ENCODE measurements at regions not wholly inside any gene's neighbourhood (a gene's known extent, or its start where the extent isn't known, plus 50 kb on each side); places are given as distances from the start of the nearest gene placed in this dataset.

DNA sequence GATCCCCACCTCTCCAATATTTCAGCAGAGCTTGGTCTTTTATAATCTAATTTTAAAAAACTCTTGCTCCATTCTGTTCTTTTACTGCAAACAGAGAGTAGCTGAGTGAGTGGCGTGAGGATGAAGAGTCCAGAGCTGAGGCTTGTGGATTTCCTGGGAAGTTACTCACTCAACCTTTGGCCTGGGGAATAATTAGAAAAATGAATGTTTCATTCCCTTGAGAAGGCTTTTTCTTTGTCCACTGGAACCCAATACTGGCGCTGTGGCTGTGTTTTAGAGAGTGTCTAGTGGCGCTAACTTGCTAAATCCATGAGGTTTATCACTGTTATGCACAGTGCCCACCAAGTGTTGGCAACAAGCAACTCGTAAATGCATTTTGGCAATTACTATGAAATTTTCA is 251.5 kb downstream of the HIVEP2 start:
- 87% methylated on average over 4 of the region's 4 CpGs for WGBS
- Histone ChIP-seq H3K4me3 (no peak overlapping the region), H3K36me3 (no peaks in the 10 kb centered on the region), H3K27ac (no peak overlapping the region), H3K9me3 (no peaks in the 10 kb centered on the region), H3K27me3 (replicated peaks; ENCODE audit: insufficient read depth) (no peaks in the 10 kb centered on the region), H3K4me1 (replicated peaks) (no peaks in the 10 kb centered on the region)
- TF ChIP-seq, protein P1, sequence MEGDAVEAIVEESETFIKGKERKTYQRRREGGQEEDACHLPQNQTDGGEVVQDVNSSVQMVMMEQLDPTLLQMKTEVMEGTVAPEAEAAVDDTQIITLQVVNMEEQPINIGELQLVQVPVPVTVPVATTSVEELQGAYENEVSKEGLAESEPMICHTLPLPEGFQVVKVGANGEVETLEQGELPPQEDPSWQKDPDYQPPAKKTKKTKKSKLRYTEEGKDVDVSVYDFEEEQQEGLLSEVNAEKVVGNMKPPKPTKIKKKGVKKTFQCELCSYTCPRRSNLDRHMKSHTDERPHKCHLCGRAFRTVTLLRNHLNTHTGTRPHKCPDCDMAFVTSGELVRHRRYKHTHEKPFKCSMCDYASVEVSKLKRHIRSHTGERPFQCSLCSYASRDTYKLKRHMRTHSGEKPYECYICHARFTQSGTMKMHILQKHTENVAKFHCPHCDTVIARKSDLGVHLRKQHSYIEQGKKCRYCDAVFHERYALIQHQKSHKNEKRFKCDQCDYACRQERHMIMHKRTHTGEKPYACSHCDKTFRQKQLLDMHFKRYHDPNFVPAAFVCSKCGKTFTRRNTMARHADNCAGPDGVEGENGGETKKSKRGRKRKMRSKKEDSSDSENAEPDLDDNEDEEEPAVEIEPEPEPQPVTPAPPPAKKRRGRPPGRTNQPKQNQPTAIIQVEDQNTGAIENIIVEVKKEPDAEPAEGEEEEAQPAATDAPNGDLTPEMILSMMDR (IDR thresholded peaks at IDR 0.05) = no peak
- no peak for TF ChIP-seq POLR2A (IDR thresholded peaks at IDR 0.05)
- intact Hi-C loops (cut with DNase I) = loop anchor here (2.0 to 10.0 kb wide), 3 partner anchors 191 to 734 kb away; no protein-coding TSS in a partner anchor
- no peak for DNase-seq (ENCODE audit: low spot score)

- TF ChIP-seq POLR2AphosphoS5 (IDR thresholded peaks at IDR 0.05) = no peak
- TF ChIP-seq POLR2A (IDR thresholded peaks at IDR 0.05) = no peak
- TF ChIP-seq, protein P1 (IDR thresholded peaks at IDR 0.05) = no peak
- H3K36me3 ChIP-seq = no peaks in the 10 kb centered on the region
- no peaks in the 10 kb centered on the region for H3K27me3 ChIP-seq (replicated peaks; ENCODE audit: insufficient read depth)
- 87% methylated on average over 2 of the region's 2 CpGs for WGBS
- DNase-seq (ENCODE audit: low spot score) = no peak
- no peak overlapping the region for H3K4me3 ChIP-seq
- no peaks in the 10 kb centered on the region for H3K9me3 ChIP-seq
- H3K4me1 ChIP-seq (replicated peaks) = no peaks in the 10 kb centered on the region
- H3K27ac ChIP-seq = no peak overlapping the region
- intact Hi-C loops (cut with DNase I) = loop anchor here (5.0 to 10.0 kb wide), 2 partner anchors 191 to 733 kb away; no protein-coding TSS in a partner anchor
These were observed 250.9 kb downstream of the HIVEP2 start for GRCh38 chr6:142694054-142694453.

DNA sequence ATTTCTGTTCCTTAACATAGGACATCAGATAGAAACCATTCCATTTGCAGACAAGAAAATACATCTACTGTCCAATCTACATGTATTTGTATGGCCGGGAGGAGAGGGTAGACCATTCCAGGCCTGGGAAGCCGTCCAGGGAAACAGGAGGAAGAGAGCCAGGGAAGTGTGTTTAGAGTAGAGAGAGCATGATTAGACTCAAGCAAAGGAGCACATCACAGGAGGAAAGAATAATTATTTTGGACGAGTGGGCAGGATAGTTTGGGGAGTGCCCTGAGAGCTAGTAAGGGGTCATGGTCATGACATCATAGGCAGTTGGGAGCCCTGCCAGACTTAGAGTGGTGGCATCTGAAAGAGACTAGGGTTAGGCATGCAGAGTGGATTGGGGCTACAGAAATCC is 250.0 kb downstream of the HIVEP2 start:
- Histone ChIP-seq H3K4me3 (no peak overlapping the region), H3K27me3 (replicated peaks; ENCODE audit: insufficient read depth) (no peaks in the 10 kb centered on the region), H3K4me1 (replicated peaks) (no peaks in the 10 kb centered on the region), H3K9me3 (no peaks in the 10 kb centered on the region), H3K27ac (no peak overlapping the region), H3K36me3 (no peaks in the 10 kb centered on the region)
- 20% methylated on average over 3 of the region's 3 CpGs for WGBS
- intact Hi-C loops (cut with DNase I) = loop anchor here (10.0 kb wide), 1 partner anchor 190 kb away; no protein-coding TSS in a partner anchor
- TF ChIP-seq POLR2AphosphoS5 (IDR thresholded peaks at IDR 0.05) (no peak), POLR2A (IDR thresholded peaks at IDR 0.05) (no peak)
- TF ChIP-seq, protein P1 (IDR thresholded peaks at IDR 0.05) = no peak
- DNase-seq (ENCODE audit: low spot score) = no peak

GRCh38 chr6:142696123-142697000 is 248.6 kb downstream of the HIVEP2 start:
- Histone ChIP-seq H3K9me3 (no peaks in the 10 kb centered on the region), H3K36me3 (no peaks in the 10 kb centered on the region), H3K4me1 (replicated peaks) (no peaks in the 10 kb centered on the region), H3K27me3 (replicated peaks; ENCODE audit: insufficient read depth) (no peaks in the 10 kb centered on the region), H3K27ac (peak overlapping the region; percentile 56 to 61), H3K4me3 (no peak overlapping the region)
- WGBS = 20% methylated on average over 12 of the region's 12 CpGs
- DNase-seq (ENCODE audit: low spot score) = peak; percentile 79
- intact Hi-C loops (cut with DNase I) = loop anchor here (2.0 to 10.0 kb wide), 2 partner anchors 188 to 248 kb away; partner anchors contain the start of gene HIVEP2
- TF ChIP-seq POLR2AphosphoS5 (IDR thresholded peaks at IDR 0.05) = peak; percentile 65
- TF ChIP-seq, protein P1 (IDR thresholded peaks at IDR 0.05) = peak in 1 of 4 experiments; percentile 11
- no peak for TF ChIP-seq POLR2A (IDR thresholded peaks at IDR 0.05)
